Dendritic cell treated with granulocyte-macrophage colony-stimulating factor and Interleukin-4, amounts not matched to agents 40 ng/mL and 50 ng/mL, for 4 days (primary cell): ENCODE measurements at regions not wholly inside any gene's neighbourhood (a gene's known extent, or its start where the extent isn't known, plus 50 kb on each side); places are given as distances from the start of the nearest gene placed in this dataset.
"Not testable (repeated sequence)": the region's sequence is repeated elsewhere in the genome, so short reads cannot be mapped to it uniquely, and the experiment has no call there.

ENCODE experiments used
- H3K27ac Mint-ChIP-seq: one replicate; pipeline ENCODE4 v1.8.0; 2022; ENCODE audit warnings: mild to moderate bottlenecking, mixed read lengths
- H3K27me3 Mint-ChIP-seq: one replicate; pipeline ENCODE4 v1.8.0; 2022; ENCODE audit warnings: mild to moderate bottlenecking, mixed read lengths
- H3K36me3 Mint-ChIP-seq: one replicate; pipeline ENCODE4 v1.8.0; 2022; ENCODE audit warnings: low read depth, mixed read lengths
- H3K4me1 Mint-ChIP-seq: one replicate; pipeline ENCODE4 v1.8.0; 2022; ENCODE audit warnings: low read depth, mixed read lengths
- H3K4me3 Mint-ChIP-seq: one replicate; pipeline ENCODE4 v1.8.0; 2022; ENCODE audit warnings: mild to moderate bottlenecking, moderate library complexity, mixed read lengths
- H3K9me3 Mint-ChIP-seq: one replicate; pipeline ENCODE4 v1.8.0; 2022; ENCODE audit warnings: mixed read lengths
- intact Hi-C: fragments of 100-400 bp; cut with micrococcal nuclease; formaldehyde crosslinking; loops from one replicate; pipeline ENCODE4 v1.15.0; 2022

GRCh38 chr6:86619428-86619827, 317.9 kb upstream of the HTR1E start:
- H3K4me3 Mint-ChIP-seq: no peak overlapping the region
- peaks cover 32% of the 10 kb centered on the region for H3K9me3 Mint-ChIP-seq
- no peaks in the 10 kb centered on the region for H3K4me1 Mint-ChIP-seq
- H3K36me3 Mint-ChIP-seq: no peaks in the 10 kb centered on the region
- no peaks in the 10 kb centered on the region for H3K27me3 Mint-ChIP-seq
- intact Hi-C loops: no loop called here
- H3K27ac Mint-ChIP-seq: no peak overlapping the region

- intact Hi-C loops: no loop called here
- H3K9me3 Mint-ChIP-seq: peaks cover 9% of the 10 kb centered on the region
- H3K27me3 Mint-ChIP-seq: no peaks in the 10 kb centered on the region
- no peak overlapping the region for H3K27ac Mint-ChIP-seq
- H3K4me1 Mint-ChIP-seq: no peaks in the 10 kb centered on the region
- no peaks in the 10 kb centered on the region for H3K36me3 Mint-ChIP-seq
- no peak overlapping the region for H3K4me3 Mint-ChIP-seq
Measured at GRCh38 chr6:86615299-86615698, 322.0 kb upstream of the HTR1E start.

- H3K27ac Mint-ChIP-seq: no peak overlapping the region
- H3K4me3 Mint-ChIP-seq: no peak overlapping the region
- no peaks in the 10 kb centered on the region for H3K4me1 Mint-ChIP-seq
- H3K9me3 Mint-ChIP-seq: peaks cover 35% of the 10 kb centered on the region
- intact Hi-C loops: no loop called here
- no peaks in the 10 kb centered on the region for H3K36me3 Mint-ChIP-seq
- H3K27me3 Mint-ChIP-seq: no peaks in the 10 kb centered on the region
Measured at GRCh38 chr6:86609549-86610388, 327.6 kb upstream of the HTR1E start.

- H3K4me3 Mint-ChIP-seq, intact Hi-C loops, H3K4me1 Mint-ChIP-seq, H3K27me3 Mint-ChIP-seq, H3K36me3 Mint-ChIP-seq, H3K27ac Mint-ChIP-seq: not testable (repeated sequence)
- H3K9me3 Mint-ChIP-seq: peaks cover 37% of the 10 kb centered on the region
Measured at GRCh38 chr6:86603364-86603763, 334.0 kb upstream of the HTR1E start.

- H3K4me1 Mint-ChIP-seq, H3K27ac Mint-ChIP-seq, H3K4me3 Mint-ChIP-seq, H3K27me3 Mint-ChIP-seq, intact Hi-C loops, H3K36me3 Mint-ChIP-seq: not testable (repeated sequence)
- H3K9me3 Mint-ChIP-seq: peaks cover 33% of the 10 kb centered on the region
Measured at GRCh38 chr6:86602093-86602492, 335.2 kb upstream of the HTR1E start.

- H3K36me3 Mint-ChIP-seq, H3K27ac Mint-ChIP-seq, H3K27me3 Mint-ChIP-seq, H3K4me3 Mint-ChIP-seq, intact Hi-C loops, H3K4me1 Mint-ChIP-seq: not testable (repeated sequence)
- peaks cover 25% of the 10 kb centered on the region for H3K9me3 Mint-ChIP-seq
Measured at GRCh38 chr6:86598969-86599368, 338.4 kb upstream of the HTR1E start.

GRCh38 chr6:86595641-86596040, 341.7 kb upstream of the HTR1E start:
- Mint-ChIP-seq H3K9me3 (peaks cover under 1% of the 10 kb centered on the region), H3K27me3 (no peaks in the 10 kb centered on the region), H3K4me1 (no peaks in the 10 kb centered on the region), H3K4me3 (no peak overlapping the region), H3K36me3 (no peaks in the 10 kb centered on the region), H3K27ac (no peak overlapping the region)
- intact Hi-C loops: no loop called here

GRCh38 chr6:86586195-86586594, 351.1 kb upstream of the HTR1E start:
- Mint-ChIP-seq H3K27ac (no peak overlapping the region), H3K4me1 (no peaks in the 10 kb centered on the region), H3K4me3 (no peak overlapping the region), H3K9me3 (peaks cover 70% of the 10 kb centered on the region), H3K36me3 (no peaks in the 10 kb centered on the region), H3K27me3 (no peaks in the 10 kb centered on the region)
- intact Hi-C loops: no loop called here

- no peak overlapping the region for H3K27ac Mint-ChIP-seq
- no peaks in the 10 kb centered on the region for H3K4me1 Mint-ChIP-seq
- no peak overlapping the region for H3K4me3 Mint-ChIP-seq
- no peaks in the 10 kb centered on the region for H3K36me3 Mint-ChIP-seq
- H3K27me3 Mint-ChIP-seq: no peaks in the 10 kb centered on the region
- H3K9me3 Mint-ChIP-seq: peaks cover 78% of the 10 kb centered on the region
- intact Hi-C loops: no loop called here
Measured at GRCh38 chr6:86581833-86582232, 355.5 kb upstream of the HTR1E start.

GRCh38 chr6:86563197-86563596, 374.1 kb upstream of the HTR1E start:
- no peaks in the 10 kb centered on the region for H3K4me1 Mint-ChIP-seq
- intact Hi-C loops: no loop called here
- H3K27ac Mint-ChIP-seq: no peak overlapping the region
- no peak overlapping the region for H3K4me3 Mint-ChIP-seq
- H3K36me3 Mint-ChIP-seq: no peaks in the 10 kb centered on the region
- H3K27me3 Mint-ChIP-seq: no peaks in the 10 kb centered on the region
- peaks cover 61% of the 10 kb centered on the region for H3K9me3 Mint-ChIP-seq

GRCh38 chr6:86558318-86558717, 379.0 kb upstream of the HTR1E start:
- Mint-ChIP-seq H3K27ac (no peak overlapping the region), H3K27me3 (no peaks in the 10 kb centered on the region), H3K9me3 (peaks cover 56% of the 10 kb centered on the region), H3K4me1 (no peaks in the 10 kb centered on the region), H3K4me3 (no peak overlapping the region), H3K36me3 (no peaks in the 10 kb centered on the region)
- intact Hi-C loops: no loop called here

- H3K27ac Mint-ChIP-seq: no peak overlapping the region
- H3K9me3 Mint-ChIP-seq: peaks cover 64% of the 10 kb centered on the region
- H3K4me1 Mint-ChIP-seq: no peaks in the 10 kb centered on the region
- no peaks in the 10 kb centered on the region for H3K36me3 Mint-ChIP-seq
- H3K4me3 Mint-ChIP-seq: no peak overlapping the region
- intact Hi-C loops: no loop called here
- H3K27me3 Mint-ChIP-seq: no peaks in the 10 kb centered on the region
Measured at GRCh38 chr6:86537292-86537861, 400.0 kb upstream of the HTR1E start.

GRCh38 chr6:86536121-86536520, 401.2 kb upstream of the HTR1E start:
- no peak overlapping the region for H3K4me3 Mint-ChIP-seq
- no peak overlapping the region for H3K27ac Mint-ChIP-seq
- no peaks in the 10 kb centered on the region for H3K36me3 Mint-ChIP-seq
- no peaks in the 10 kb centered on the region for H3K27me3 Mint-ChIP-seq
- H3K4me1 Mint-ChIP-seq: no peaks in the 10 kb centered on the region
- peaks cover 51% of the 10 kb centered on the region for H3K9me3 Mint-ChIP-seq
- intact Hi-C loops: no loop called here

GRCh38 chr6:86535100-86535499, 402.2 kb upstream of the HTR1E start:
- Mint-ChIP-seq H3K27me3 (no peaks in the 10 kb centered on the region), H3K4me1 (no peaks in the 10 kb centered on the region), H3K4me3 (no peak overlapping the region), H3K9me3 (peaks cover 41% of the 10 kb centered on the region), H3K36me3 (no peaks in the 10 kb centered on the region), H3K27ac (no peak overlapping the region)
- intact Hi-C loops: no loop called here

- no peak overlapping the region for H3K4me3 Mint-ChIP-seq
- peaks cover 28% of the 10 kb centered on the region for H3K9me3 Mint-ChIP-seq
- no peak overlapping the region for H3K27ac Mint-ChIP-seq
- H3K36me3 Mint-ChIP-seq: no peaks in the 10 kb centered on the region
- H3K4me1 Mint-ChIP-seq: no peaks in the 10 kb centered on the region
- H3K27me3 Mint-ChIP-seq: no peaks in the 10 kb centered on the region
- intact Hi-C loops: no loop called here
Measured at GRCh38 chr6:86529635-86530034, 407.7 kb upstream of the HTR1E start.
